ENCODE measurements at regions not wholly inside any gene's neighbourhood (a gene's known extent, or its start where the extent isn't known, plus 50 kb on each side); places are given as distances from the start of the nearest gene placed in this dataset.

DNA sequence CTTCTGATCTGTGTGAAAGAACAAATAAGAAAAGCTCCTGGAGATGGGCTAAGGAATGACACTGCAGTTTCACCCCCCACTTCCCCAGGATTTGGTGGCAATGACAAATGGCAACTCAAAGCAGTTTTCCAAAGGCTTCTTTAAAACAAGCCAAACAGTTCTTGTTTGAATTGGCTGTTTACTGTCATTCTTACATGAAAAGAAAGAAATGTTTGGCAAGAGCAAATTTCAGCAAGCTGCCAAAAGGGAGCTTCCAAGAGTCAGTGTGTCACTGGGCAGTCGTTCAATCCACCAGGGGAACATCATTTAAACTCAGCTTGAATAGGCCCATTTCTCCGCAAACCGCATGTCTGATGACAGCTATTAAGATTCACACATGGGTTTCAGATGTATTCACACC is 119.0 kb upstream of the RHOBTB1 start:
- in situ Hi-C loops (cut with HindIII; ENCODE audit: low pct_ligation_motif_present, low sequenced_read_pairs), result no loop called here
- TF ChIP-seq, protein P1, sequence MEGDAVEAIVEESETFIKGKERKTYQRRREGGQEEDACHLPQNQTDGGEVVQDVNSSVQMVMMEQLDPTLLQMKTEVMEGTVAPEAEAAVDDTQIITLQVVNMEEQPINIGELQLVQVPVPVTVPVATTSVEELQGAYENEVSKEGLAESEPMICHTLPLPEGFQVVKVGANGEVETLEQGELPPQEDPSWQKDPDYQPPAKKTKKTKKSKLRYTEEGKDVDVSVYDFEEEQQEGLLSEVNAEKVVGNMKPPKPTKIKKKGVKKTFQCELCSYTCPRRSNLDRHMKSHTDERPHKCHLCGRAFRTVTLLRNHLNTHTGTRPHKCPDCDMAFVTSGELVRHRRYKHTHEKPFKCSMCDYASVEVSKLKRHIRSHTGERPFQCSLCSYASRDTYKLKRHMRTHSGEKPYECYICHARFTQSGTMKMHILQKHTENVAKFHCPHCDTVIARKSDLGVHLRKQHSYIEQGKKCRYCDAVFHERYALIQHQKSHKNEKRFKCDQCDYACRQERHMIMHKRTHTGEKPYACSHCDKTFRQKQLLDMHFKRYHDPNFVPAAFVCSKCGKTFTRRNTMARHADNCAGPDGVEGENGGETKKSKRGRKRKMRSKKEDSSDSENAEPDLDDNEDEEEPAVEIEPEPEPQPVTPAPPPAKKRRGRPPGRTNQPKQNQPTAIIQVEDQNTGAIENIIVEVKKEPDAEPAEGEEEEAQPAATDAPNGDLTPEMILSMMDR (IDR thresholded peaks at IDR 0.05; ENCODE audit: low read depth, low read length, missing control alignments), result no peak
- DNase-seq, result no peak

DNA sequence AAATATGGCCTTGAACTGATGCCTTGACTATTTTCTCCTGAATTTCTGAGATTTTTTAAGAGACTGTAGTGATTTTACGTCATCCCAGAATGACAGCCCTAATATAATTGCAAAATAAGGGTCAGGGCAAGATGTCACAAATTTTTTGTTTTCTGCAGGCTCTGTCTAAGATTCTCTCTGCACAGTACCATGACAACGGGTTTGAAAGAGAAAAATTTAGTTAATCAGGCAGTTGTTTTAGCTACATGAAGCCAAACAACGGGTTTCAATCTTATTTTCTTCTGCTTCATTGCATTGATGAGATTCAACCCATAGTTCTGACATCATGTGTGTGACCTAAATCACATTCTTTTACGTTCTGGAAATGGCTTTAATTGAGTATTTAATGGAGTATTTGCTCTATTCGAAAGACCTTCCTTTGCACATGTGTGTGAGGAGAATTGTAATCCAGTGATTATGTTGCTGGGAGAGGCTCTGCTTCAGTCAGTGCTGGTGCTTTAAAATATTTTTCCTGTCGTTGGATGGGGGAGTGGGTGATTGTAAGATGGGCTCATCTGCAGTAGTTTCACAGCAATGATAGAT is 118.0 kb upstream of the RHOBTB1 start:
- in situ Hi-C loops (cut with HindIII; ENCODE audit: low pct_ligation_motif_present, low sequenced_read_pairs), result no loop called here
- no peak overlapping the region for H3K27ac ChIP-seq
- no peaks in the 10 kb centered on the region for H3K27me3 ChIP-seq (replicated peaks)
- no peaks in the 10 kb centered on the region for H3K36me3 ChIP-seq (replicated peaks)
- no peak overlapping the region for H3K4me3 ChIP-seq (ENCODE audit: low read depth, low read length)
- no peak for DNase-seq
- TF ChIP-seq, protein P1 (IDR thresholded peaks at IDR 0.05; ENCODE audit: low read depth, low read length, missing control alignments), result no peak

More for the DNA sequence above, 119.0 kb upstream of the RHOBTB1 start:
- H3K4me3 ChIP-seq (ENCODE audit: low read depth, low read length), result no peak overlapping the region
- H3K36me3 ChIP-seq (replicated peaks), result no peaks in the 10 kb centered on the region
- H3K27ac ChIP-seq, result no peak overlapping the region
- no peaks in the 10 kb centered on the region for H3K27me3 ChIP-seq (replicated peaks)

DNA sequence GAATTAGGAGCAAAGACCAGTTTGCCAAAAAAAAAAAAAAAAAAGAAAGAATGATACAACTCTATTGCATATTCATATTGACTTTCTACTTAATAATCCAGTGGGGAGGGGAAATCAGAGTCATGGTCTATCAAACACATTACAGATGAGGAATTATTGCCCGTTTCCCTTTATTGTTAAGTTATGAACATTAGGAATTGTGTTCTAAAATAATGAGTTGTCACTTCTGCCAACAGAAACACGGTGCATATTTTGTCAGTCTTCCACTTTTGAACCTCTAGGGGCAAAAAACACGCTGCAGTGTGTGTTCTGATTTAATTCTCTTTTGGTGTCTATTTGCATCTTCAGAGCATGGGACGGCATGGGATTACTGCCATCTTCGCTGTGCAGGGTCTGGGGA is 115.7 kb upstream of the RHOBTB1 start:
- Histone ChIP-seq H3K36me3 (replicated peaks) (no peaks in the 10 kb centered on the region), H3K27ac (no peak overlapping the region), H3K4me3 (ENCODE audit: low read depth, low read length) (no peak overlapping the region), H3K27me3 (replicated peaks) (no peaks in the 10 kb centered on the region)
- DNase-seq, result no peak
- TF ChIP-seq, protein P1 (IDR thresholded peaks at IDR 0.05; ENCODE audit: low read depth, low read length, missing control alignments), result no peak
- in situ Hi-C loops (cut with HindIII; ENCODE audit: low pct_ligation_motif_present, low sequenced_read_pairs), result no loop called here

DNA sequence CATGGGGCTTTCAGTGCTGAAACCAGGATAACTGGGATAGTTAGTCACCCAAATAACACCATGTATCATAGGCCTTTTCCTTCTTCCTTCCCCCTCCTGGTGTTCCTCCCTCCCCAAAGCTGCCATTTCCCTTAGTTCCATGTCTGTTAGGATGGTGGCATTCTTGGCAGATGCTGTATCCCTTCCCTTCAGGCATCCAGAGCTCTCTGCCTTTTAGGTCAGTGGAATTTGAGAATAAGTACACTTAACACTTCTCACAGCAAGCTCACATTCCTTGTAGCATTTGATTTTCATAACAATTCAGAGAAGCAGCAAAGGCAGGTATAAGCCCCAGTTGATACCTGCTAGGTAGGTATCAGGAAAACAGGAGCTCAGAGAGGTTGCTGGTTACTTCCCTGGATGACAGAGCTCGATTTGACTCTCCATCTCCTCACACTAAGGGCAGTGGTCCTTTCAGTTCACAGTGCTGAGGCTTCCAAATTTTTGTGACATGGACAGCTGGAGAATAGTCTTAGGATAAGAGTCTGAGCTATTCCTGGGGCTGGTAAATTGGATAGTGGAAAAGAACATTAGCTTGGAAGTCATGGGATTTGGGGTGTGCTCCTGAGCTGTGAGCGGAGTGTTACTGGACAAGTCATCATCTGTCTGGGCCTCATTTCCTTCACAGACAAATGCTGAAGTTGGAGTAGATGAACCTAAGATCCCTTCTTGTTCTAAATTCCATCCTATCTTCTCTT is 108.7 kb upstream of the RHOBTB1 start:
- Histone ChIP-seq H3K4me3 (ENCODE audit: low read depth, low read length) (no peak overlapping the region), H3K36me3 (replicated peaks) (no peaks in the 10 kb centered on the region), H3K27me3 (replicated peaks) (no peaks in the 10 kb centered on the region), H3K27ac (no peak overlapping the region)
- TF ChIP-seq, protein P1 (IDR thresholded peaks at IDR 0.05; ENCODE audit: low read depth, low read length, missing control alignments), result no peak
- no peak for DNase-seq
- in situ Hi-C loops (cut with HindIII; ENCODE audit: low pct_ligation_motif_present, low sequenced_read_pairs), result no loop called here

DNA sequence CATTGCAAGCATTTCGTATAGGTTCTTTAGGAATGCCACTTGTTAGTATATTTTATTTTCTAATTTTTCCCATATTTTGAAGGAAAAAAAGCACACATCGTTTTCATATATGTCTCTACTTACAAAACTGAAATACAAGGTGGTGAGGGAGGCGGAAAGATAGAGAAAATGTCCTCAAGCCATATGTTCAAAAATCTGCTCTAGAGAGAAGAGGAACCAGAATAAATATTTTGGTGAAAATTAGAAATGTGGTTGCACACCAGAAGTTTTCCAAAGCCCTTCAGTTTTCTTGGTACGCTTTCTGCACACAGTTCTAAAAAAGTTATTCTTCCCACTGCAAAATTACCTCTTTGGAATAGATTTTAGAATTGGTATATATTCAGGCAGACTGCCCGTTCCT is 107.4 kb upstream of the RHOBTB1 start:
- H3K27ac ChIP-seq, result no peak overlapping the region
- TF ChIP-seq, protein P1 (IDR thresholded peaks at IDR 0.05; ENCODE audit: low read depth, low read length, missing control alignments), result no peak
- no peaks in the 10 kb centered on the region for H3K36me3 ChIP-seq (replicated peaks)
- no peak overlapping the region for H3K4me3 ChIP-seq (ENCODE audit: low read depth, low read length)
- no peaks in the 10 kb centered on the region for H3K27me3 ChIP-seq (replicated peaks)
- in situ Hi-C loops (cut with HindIII; ENCODE audit: low pct_ligation_motif_present, low sequenced_read_pairs), result no loop called here
- no peak for DNase-seq
